Ectodermal cell (in vitro differentiated cells): ENCODE measurements at regions not wholly inside any gene's neighbourhood (a gene's known extent, or its start where the extent isn't known, plus 50 kb on each side); places are given as distances from the start of the nearest gene placed in this dataset.
"Not testable (repeated sequence)": the region's sequence is repeated elsewhere in the genome, so short reads cannot be mapped to it uniquely, and the experiment has no call there.

Experiments used
- H3K27ac ChIP-seq: 2 replicates; pipeline ENCODE4 v1.7.0; 2013; ENCODE audit warnings: mild to moderate bottlenecking, low read depth, low read length; ENCODE audit not compliant: insufficient read depth, poor library complexity, severe bottlenecking
- H3K27me3 ChIP-seq: 2 replicates; pipeline ENCODE4 v1.7.0; 2013; ENCODE audit warnings: mild to moderate bottlenecking, low read length; ENCODE audit not compliant: insufficient read depth, control insufficient read depth, poor library complexity, severe bottlenecking
- H3K36me3 ChIP-seq: one replicate; pipeline ENCODE4 v1.7.0; 2013; ENCODE audit warnings: low read length; ENCODE audit not compliant: control insufficient read depth, insufficient read depth
- H3K4me1 ChIP-seq: one replicate; pipeline ENCODE4 v1.7.0; 2013; ENCODE audit warnings: low read length; ENCODE audit not compliant: control insufficient read depth, insufficient read depth
- H3K4me3 ChIP-seq: 2 replicates; pipeline ENCODE4 v1.7.0; 2013; ENCODE audit warnings: low read depth, low read length, control low read depth; ENCODE audit not compliant: insufficient read depth
- H3K9me3 ChIP-seq: 2 replicates; pipeline ENCODE4 v1.7.0; 2013; ENCODE audit warnings: mild to moderate bottlenecking, low read length, moderate library complexity; ENCODE audit not compliant: control insufficient read depth
- WGBS, 2 experiments: methylation state at CpG; one replicate each; pipeline ENCODE4 v1.1.7; 2013; ENCODE audit warnings: missing lambda C conversion rate in 2 of 2; 5-methylcytosine and 5-hydroxymethylcytosine counted together

GRCh38 chr6:119842191-119842590 is 492.6 kb upstream of the MAN1A1 start:
- Histone ChIP-seq H3K27ac (no peak overlapping the region), H3K9me3 (no peaks in the 10 kb centered on the region), H3K4me3 (no peak overlapping the region), H3K36me3 (no peaks in the 10 kb centered on the region), H3K27me3 (no peaks in the 10 kb centered on the region), H3K4me1 (no peaks in the 10 kb centered on the region)
- WGBS, 2 experiments: 76 to 79% methylated on average over 3 of the region's 3 CpGs

DNA sequence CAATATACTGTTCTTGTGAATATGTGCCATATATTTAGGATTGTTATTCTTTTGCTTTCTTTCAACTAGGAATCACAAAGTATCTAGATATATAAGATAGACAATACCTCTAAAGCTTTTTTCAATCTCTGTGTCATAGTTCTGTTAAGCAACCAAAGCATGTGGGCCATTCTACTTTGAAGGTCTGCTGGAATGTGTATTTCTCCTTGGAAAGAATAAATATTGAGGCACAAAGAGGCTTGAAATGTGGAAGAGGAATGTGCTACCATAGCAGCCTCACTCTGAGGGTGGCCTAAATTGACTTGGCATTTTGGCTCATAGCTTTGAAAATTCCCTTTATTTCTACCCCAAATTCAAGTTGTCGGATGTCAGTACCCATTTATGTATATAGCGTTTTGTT is 488.5 kb upstream of the MAN1A1 start:
- no peak overlapping the region for H3K27ac ChIP-seq
- H3K36me3 ChIP-seq: no peaks in the 10 kb centered on the region
- H3K4me3 ChIP-seq: no peak overlapping the region
- H3K4me1 ChIP-seq: no peaks in the 10 kb centered on the region
- no peaks in the 10 kb centered on the region for H3K27me3 ChIP-seq
- 97 to 98% methylated on average over 2 of the region's 2 CpGs for WGBS, 2 experiments
- H3K9me3 ChIP-seq: no peaks in the 10 kb centered on the region

- no peak overlapping the region for H3K27ac ChIP-seq
- H3K4me3 ChIP-seq: no peak overlapping the region
- H3K27me3 ChIP-seq: no peaks in the 10 kb centered on the region
- no peaks in the 10 kb centered on the region for H3K9me3 ChIP-seq
- no peaks in the 10 kb centered on the region for H3K36me3 ChIP-seq
- no peaks in the 10 kb centered on the region for H3K4me1 ChIP-seq
These were observed 484.9 kb upstream of the MAN1A1 start for GRCh38 chr6:119834418-119834817.

GRCh38 chr6:119832411-119832810 is 482.9 kb upstream of the MAN1A1 start:
- Histone ChIP-seq H3K27me3 (no peaks in the 10 kb centered on the region), H3K4me1 (no peaks in the 10 kb centered on the region), H3K9me3 (no peaks in the 10 kb centered on the region), H3K27ac (no peak overlapping the region), H3K4me3 (no peak overlapping the region), H3K36me3 (no peaks in the 10 kb centered on the region)
- WGBS, 2 experiments: no CpG with 5 or more reads among the region's 1 CpG

DNA sequence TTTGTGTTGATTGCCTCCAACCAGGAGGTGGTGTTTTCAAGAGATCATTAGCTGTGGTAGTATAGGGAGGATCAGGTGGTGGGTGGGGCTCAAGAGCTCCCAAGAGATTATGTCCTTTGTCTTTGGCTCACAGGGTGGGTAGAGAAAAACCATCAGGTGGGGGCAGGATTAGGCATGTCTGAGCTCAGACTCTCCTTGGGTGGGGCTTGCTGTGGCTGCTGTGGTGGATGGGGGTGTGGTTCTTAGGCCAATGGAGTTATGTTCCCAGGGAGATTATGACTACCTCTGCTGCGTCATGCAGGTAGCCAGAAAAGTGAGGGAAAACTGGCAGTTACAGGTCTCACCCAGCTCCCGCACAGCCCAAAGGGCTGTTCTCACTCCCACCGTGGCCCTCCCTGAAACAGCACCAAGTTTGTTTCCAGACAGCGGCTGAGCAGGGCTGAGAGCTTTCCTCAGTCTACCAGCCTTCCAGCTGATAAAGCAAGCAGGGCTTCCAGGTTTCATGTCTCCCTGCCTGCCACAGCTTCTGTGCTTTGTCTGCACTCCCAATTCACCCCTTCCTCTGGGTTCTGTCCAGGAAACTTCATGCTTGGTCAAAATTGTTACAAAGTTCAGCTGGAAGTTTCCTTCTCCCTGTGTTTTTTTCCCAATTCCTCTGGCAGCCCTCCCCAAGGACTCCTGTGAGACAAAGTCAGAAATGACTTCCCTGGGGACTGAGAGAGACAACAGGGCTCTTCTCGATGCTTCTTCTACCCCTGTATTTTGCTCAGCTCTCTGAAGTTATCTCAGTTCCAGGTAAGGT is 481.1 kb upstream of the MAN1A1 start:
- Histone ChIP-seq H3K27me3 (no peaks in the 10 kb centered on the region), H3K4me3 (no peak overlapping the region), H3K27ac (no peak overlapping the region), H3K36me3 (no peaks in the 10 kb centered on the region), H3K9me3 (no peaks in the 10 kb centered on the region), H3K4me1 (no peaks in the 10 kb centered on the region)
- WGBS, 2 experiments: 86% methylated on average over 5 of the region's 5 CpGs

DNA sequence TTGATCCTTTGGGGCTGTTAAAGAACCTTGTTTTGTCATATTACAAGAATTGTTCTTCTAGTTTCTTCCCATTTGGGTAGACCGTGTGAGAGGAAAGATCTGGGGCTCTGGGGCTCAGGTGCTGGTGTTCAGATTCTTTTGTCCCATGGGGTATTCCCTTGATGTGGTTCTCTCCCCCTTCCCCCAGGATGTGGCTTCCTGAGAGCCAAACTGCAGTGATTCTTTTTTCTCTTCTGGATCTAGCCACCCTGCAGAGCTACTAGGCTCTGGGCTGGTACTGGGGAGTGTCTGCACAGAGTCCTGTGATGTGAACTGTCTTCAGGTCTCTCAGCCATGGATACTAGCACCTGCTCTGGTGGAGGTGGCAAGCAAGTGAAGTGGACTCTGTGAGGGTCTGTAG is 480.5 kb upstream of the MAN1A1 start:
- 91 to 100% methylated on average over 1 of the region's 1 CpG for WGBS, 2 experiments
- Histone ChIP-seq H3K9me3 (no peaks in the 10 kb centered on the region), H3K27ac (no peak overlapping the region), H3K4me3 (no peak overlapping the region), H3K36me3 (no peaks in the 10 kb centered on the region), H3K27me3 (no peaks in the 10 kb centered on the region), H3K4me1 (no peaks in the 10 kb centered on the region)

DNA sequence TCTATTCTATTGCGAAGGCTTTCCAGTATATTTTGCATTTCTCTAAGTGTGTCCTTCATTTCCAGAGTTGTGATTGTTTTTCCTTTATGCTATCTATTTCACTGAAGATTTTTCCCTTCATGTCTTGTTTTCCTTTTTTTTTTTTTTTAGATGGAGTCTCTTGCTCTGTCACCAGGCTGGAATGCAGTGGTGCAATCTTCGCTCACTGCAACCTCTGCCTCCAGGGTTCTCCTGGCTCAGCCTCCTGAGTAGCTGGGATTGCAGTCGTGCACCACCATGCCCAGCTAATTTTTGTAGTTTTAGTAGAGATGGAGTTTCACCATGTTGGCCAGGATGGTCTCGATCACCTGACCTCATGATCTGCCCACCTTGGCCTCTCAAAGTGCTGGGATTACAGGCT is 479.9 kb upstream of the MAN1A1 start:
- H3K36me3 ChIP-seq, H3K9me3 ChIP-seq, H3K4me1 ChIP-seq, H3K4me3 ChIP-seq, H3K27ac ChIP-seq, H3K27me3 ChIP-seq: not testable (repeated sequence)
- WGBS, 2 experiments: 82 to 96% methylated on average over 4 of the region's 4 CpGs

DNA sequence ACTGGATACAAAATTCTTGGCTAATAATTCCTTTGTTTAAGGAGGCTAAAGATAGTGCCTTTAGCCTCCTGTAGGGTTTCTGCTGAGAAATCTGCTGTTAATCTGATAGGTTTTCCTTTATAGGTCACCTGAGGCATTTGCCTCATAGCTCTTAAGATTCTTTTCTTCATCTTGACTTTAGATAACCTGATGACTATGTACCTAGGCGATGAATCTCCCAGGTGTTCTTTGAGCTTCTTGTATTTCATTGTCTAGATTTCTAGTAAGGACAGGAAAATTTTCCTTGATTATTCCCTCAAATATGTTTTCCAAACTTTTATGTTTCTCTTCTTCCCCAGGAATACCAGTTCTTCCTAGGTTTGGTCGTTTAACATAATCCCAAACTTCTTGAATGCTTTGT is 479.4 kb upstream of the MAN1A1 start:
- Histone ChIP-seq H3K4me1 (no peaks in the 10 kb centered on the region), H3K27ac (no peak overlapping the region), H3K36me3 (no peaks in the 10 kb centered on the region), H3K4me3 (no peak overlapping the region), H3K27me3 (no peaks in the 10 kb centered on the region), H3K9me3 (no peaks in the 10 kb centered on the region)
- WGBS, 2 experiments: 90 to 100% methylated on average over 1 to 2 of the region's 2 CpGs

- WGBS, 2 experiments: 93 to 94% methylated on average over 3 of the region's 3 CpGs
These were observed 471.8 kb upstream of the MAN1A1 start for GRCh38 chr6:119821380-119821779.

DNA sequence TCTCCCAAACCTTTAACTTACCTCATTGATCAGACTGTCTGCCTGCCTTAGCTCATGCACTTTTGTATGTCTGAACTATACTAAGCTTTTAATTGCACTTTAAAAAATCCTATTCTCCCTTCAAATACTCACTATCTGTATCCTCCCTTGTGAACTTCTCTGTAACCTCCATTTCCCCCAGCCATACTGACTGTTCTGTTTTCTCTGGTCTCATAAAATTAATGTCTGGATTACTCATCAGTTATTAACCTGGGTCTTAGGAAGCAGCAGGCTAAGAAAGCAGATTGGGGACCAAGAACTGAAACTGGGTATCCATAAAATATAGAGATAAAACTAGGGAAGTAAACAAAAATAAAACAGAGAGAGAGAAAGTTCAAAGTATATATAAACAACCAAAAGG is 469.3 kb upstream of the MAN1A1 start:
- H3K27me3 ChIP-seq: no peaks in the 10 kb centered on the region
- H3K4me3 ChIP-seq: no peak overlapping the region

More at GRCh38 chr6:119821380-119821779, 471.8 kb upstream of the MAN1A1 start:
- no peaks in the 10 kb centered on the region for H3K9me3 ChIP-seq
- no peak overlapping the region for H3K27ac ChIP-seq
- no peaks in the 10 kb centered on the region for H3K4me1 ChIP-seq
- no peak overlapping the region for H3K4me3 ChIP-seq
- no peaks in the 10 kb centered on the region for H3K36me3 ChIP-seq
- no peaks in the 10 kb centered on the region for H3K27me3 ChIP-seq

More for the DNA sequence above, 469.3 kb upstream of the MAN1A1 start:
- Histone ChIP-seq H3K4me1 (no peaks in the 10 kb centered on the region), H3K9me3 (no peaks in the 10 kb centered on the region), H3K27ac (no peak overlapping the region), H3K36me3 (no peaks in the 10 kb centered on the region)
